SK-N-MC (cell line): ENCODE measurements at regions not wholly inside any gene's neighbourhood (a gene's known extent, or its start where the extent isn't known, plus 50 kb on each side); places are given as distances from the start of the nearest gene placed in this dataset.

ENCODE experiments used
- DNase-seq: peaks from one replicate; pipeline ENCODE4 v3.0.0-alpha.2; 2011; ENCODE audit warnings: low read depth, low spot score
- H3K27ac ChIP-seq: fragments of 200-600 bp; sonication (generic); 2 replicates; pipeline ENCODE4 v1.5.1; 2016; ENCODE audit warnings: mixed run types
- H3K36me3 ChIP-seq: fragments of 200-600 bp; sonication (generic); 2 replicates; pipeline ENCODE4 v1.6.1; 2017; ENCODE audit warnings: antibody characterized with exemption, low read length, mixed read lengths; ENCODE audit not compliant: insufficient read depth
- H3K4me3 ChIP-seq: fragments of 200-600 bp; sonication (generic); 2 replicates; pipeline ENCODE4 v1.5.1; 2016
- H3K9ac ChIP-seq: fragments of 200-600 bp; sonication (generic); 2 replicates; pipeline ENCODE4 v1.8.0; 2017; ENCODE audit warnings: mixed run types, mixed read lengths; ENCODE audit not compliant: insufficient read length
- H3K9me3 ChIP-seq: fragments of 200-600 bp; sonication (generic); 2 replicates; pipeline ENCODE4 v1.6.1; 2017; ENCODE audit warnings: low read depth, mild to moderate bottlenecking, antibody characterized with exemption, low read length, moderate library complexity, mixed read lengths
- EZH2 ChIP-seq: fragments of 200-600 bp; sonication (generic); IDR thresholded peaks from one replicate; pipeline ENCODE4 v1.6.1; 2017; ENCODE audit warnings: antibody characterized with exemption
- FOXP2 ChIP-seq: optimal IDR thresholded peaks from 2 replicates; pipeline ENCODE3; 2011; ENCODE audit warnings: mild to moderate bottlenecking, moderate library complexity; ENCODE audit not compliant: insufficient read depth; ENCODE audit errors: extremely low read length, control extremely low read depth
- POLR2AphosphoS5 ChIP-seq: IDR thresholded peaks from 2 replicates; pipeline ENCODE4 v1.6.1; 2012; ENCODE audit warnings: mild to moderate bottlenecking, low read depth, low read length, borderline replicate concordance

- no peak for DNase-seq
- H3K4me3 ChIP-seq, result no peak overlapping the region
These were observed 224.4 kb upstream of the HS6ST1 start for GRCh38 chr2:128543036-128543435.

GRCh38 chr2:128543646-128544045 lies 225.0 kb upstream of the HS6ST1 start:
- Histone ChIP-seq H3K4me3 (no peak overlapping the region), H3K9ac (no peak overlapping the region), H3K9me3 (no peaks in the 10 kb centered on the region), H3K36me3 (no peaks in the 10 kb centered on the region), H3K27ac (no peak overlapping the region)
- TF ChIP-seq EZH2, result no peak
- no peak for TF ChIP-seq POLR2AphosphoS5
- no peak for DNase-seq

More at GRCh38 chr2:128543036-128543435, 224.4 kb upstream of the HS6ST1 start:
- H3K36me3 ChIP-seq, result no peaks in the 10 kb centered on the region
- H3K9ac ChIP-seq, result no peak overlapping the region
- no peaks in the 10 kb centered on the region for H3K9me3 ChIP-seq
- no peak for TF ChIP-seq FOXP2
- no peak for TF ChIP-seq POLR2AphosphoS5
- TF ChIP-seq EZH2, result no peak
- H3K27ac ChIP-seq, result no peak overlapping the region

DNA sequence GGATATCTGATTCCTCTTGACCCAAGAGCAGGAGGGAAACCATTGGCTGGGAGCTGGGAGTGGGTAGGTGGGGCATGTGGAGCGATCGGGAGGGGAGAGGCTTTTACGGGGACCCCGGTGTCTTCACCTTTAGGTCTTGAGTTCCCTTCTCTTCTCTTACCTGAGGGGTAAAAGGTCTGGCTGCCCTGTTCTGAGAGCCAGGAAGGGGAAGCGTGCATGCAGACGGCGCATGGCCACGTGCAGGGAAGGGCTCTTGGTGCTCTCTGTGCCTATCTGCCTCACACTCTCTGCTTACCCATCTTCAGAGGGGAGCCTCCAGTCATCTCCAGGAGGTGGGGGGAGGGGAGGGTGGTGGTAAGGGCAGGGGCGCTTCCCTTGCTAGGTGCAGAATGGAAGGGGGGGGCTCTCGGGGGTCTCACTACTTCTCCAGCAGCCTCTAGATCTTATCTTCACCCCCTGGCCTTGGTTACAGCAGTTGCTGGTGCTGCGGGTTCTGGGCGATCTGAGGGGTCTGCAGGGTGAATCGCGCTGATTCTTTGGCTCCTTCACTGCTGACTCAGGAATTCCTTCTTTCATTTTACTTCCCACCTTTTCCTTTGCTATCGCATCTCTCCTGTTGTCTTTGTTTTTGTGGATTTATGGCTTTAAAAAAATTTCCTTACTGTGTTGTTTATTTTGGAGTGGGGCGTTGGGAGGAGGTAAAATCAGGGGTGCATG lies 225.8 kb upstream of the HS6ST1 start:
- H3K9ac ChIP-seq, result no peak overlapping the region
- H3K9me3 ChIP-seq, result no peaks in the 10 kb centered on the region
- H3K36me3 ChIP-seq, result no peaks in the 10 kb centered on the region
- no peak for TF ChIP-seq POLR2AphosphoS5
- no peak for TF ChIP-seq FOXP2
- TF ChIP-seq EZH2, result no peak
- no peak for DNase-seq
- H3K4me3 ChIP-seq, result no peak overlapping the region
- H3K27ac ChIP-seq, result no peak overlapping the region

GRCh38 chr2:128545085-128545484 lies 226.4 kb upstream of the HS6ST1 start:
- Histone ChIP-seq H3K27ac (no peak overlapping the region), H3K9me3 (no peaks in the 10 kb centered on the region), H3K9ac (no peak overlapping the region), H3K4me3 (no peak overlapping the region), H3K36me3 (no peaks in the 10 kb centered on the region)
- no peak for DNase-seq
- TF ChIP-seq EZH2, result no peak
- no peak for TF ChIP-seq POLR2AphosphoS5
- TF ChIP-seq FOXP2, result no peak

DNA sequence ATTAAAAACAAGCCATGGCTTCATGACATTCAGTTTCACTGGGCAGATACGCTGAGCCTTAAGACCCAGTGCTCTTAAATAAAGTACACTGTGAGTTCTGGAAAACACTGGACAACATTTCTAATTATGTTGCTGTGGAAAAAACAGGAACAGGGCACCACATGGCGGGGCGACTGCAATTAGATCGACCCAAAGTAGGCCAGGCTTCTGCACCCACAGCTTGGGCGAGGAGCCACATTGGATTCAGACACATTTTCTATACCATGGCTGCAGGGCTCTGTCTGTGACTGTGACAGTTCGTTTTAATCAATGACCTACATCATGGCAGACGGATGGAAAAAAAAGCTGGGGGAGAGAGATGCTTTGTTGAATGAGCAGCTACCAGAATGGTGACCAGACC lies 227.2 kb upstream of the HS6ST1 start:
- TF ChIP-seq EZH2 (no peak), FOXP2 (no peak), POLR2AphosphoS5 (no peak)

DNA sequence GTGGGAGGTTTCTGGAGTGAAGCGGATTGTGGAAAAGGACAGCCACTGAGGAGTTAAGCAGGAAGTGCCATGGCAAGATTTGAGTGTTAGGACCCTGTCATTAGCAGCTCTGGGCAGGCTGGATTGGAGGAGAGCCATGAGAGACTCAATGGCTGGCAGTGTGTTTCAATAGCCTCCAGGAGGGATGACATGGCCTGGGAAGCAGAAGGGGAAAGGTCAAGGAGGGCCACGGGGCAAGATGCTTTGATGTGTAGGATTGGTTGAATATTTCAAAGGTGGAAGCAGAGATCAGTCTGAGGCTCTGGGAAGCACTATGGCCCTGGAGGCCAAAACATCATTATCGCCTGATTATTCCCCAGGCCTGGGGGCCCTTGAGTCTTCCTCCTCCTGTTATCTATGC lies 229.0 kb upstream of the HS6ST1 start:
- Histone ChIP-seq H3K27ac (no peak overlapping the region), H3K4me3 (no peak overlapping the region), H3K9ac (no peak overlapping the region), H3K9me3 (no peaks in the 10 kb centered on the region), H3K36me3 (no peaks in the 10 kb centered on the region)
- TF ChIP-seq EZH2, result no peak
- TF ChIP-seq POLR2AphosphoS5, result no peak
- no peak for DNase-seq

More for the DNA sequence above, 227.2 kb upstream of the HS6ST1 start:
- Histone ChIP-seq H3K4me3 (no peak overlapping the region), H3K36me3 (no peaks in the 10 kb centered on the region), H3K9ac (no peak overlapping the region), H3K9me3 (no peaks in the 10 kb centered on the region), H3K27ac (no peak overlapping the region)
- no peak for DNase-seq

GRCh38 chr2:128548461-128548891 lies 229.8 kb upstream of the HS6ST1 start:
- TF ChIP-seq EZH2 (no peak), POLR2AphosphoS5 (no peak), FOXP2 (no peak)
- no peak for DNase-seq
- no peak overlapping the region for H3K27ac ChIP-seq
- no peak overlapping the region for H3K4me3 ChIP-seq
- no peak overlapping the region for H3K9ac ChIP-seq
- no peaks in the 10 kb centered on the region for H3K9me3 ChIP-seq
- H3K36me3 ChIP-seq, result no peaks in the 10 kb centered on the region

- H3K4me3 ChIP-seq, result no peak overlapping the region
- H3K27ac ChIP-seq, result peak overlapping the region; percentile 97
- H3K9me3 ChIP-seq, result no peaks in the 10 kb centered on the region
- no peak overlapping the region for H3K9ac ChIP-seq
- H3K36me3 ChIP-seq, result no peaks in the 10 kb centered on the region
- no peak for DNase-seq
- TF ChIP-seq POLR2AphosphoS5, result no peak
- TF ChIP-seq EZH2, result no peak
- TF ChIP-seq FOXP2, result no peak
These were observed 230.4 kb upstream of the HS6ST1 start for GRCh38 chr2:128549094-128549493.

GRCh38 chr2:128549646-128550260 lies 231.1 kb upstream of the HS6ST1 start:
- DNase-seq, result peak; percentile 65
- Histone ChIP-seq H3K36me3 (no peaks in the 10 kb centered on the region), H3K4me3 (peak overlapping the region; percentile 61), H3K9me3 (no peaks in the 10 kb centered on the region), H3K9ac (peak overlapping the region; percentile 37), H3K27ac (peak overlapping the region; percentile 97)
- TF ChIP-seq EZH2 (no peak), POLR2AphosphoS5 (peak; percentile 61)
